Activated CD4-positive, alpha-beta T cell treated with anti-CD3 and anti-CD28 coated beads for 36 hours (primary cell): ENCODE measurements at regions not wholly inside any gene's neighbourhood (a gene's known extent, or its start where the extent isn't known, plus 50 kb on each side); places are given as distances from the start of the nearest gene placed in this dataset.

ENCODE experiments used
- ATAC-seq: fragments of 200-7000 bp; cut with Tn5 transposase; one replicate; pipeline ENCODE4 v1.10.0; 2021; ENCODE audit warnings: mild to moderate bottlenecking, moderate library complexity
- CTCF ChIA-PET: fragments of 350-600 bp; sonication (Branson Sonifier 250); formaldehyde crosslinking; loops from one replicate; lab custom pipeline; 2021; ENCODE audit warnings: antibody characterized with exemption; lab: Charles Lee
- POLR2A ChIA-PET: fragments of 350-600 bp; sonication (Branson Sonifier 250); formaldehyde crosslinking; loops from one replicate; lab custom pipeline; 2021; ENCODE audit warnings: antibody characterized with exemption, inconsistent platforms; lab: Charles Lee
- DNase-seq: peaks from one replicate; pipeline ENCODE4 v3.0.0-alpha.2; 2020
- H3K27ac Mint-ChIP-seq: one replicate; pipeline ENCODE4 v1.8.0; 2021; ENCODE audit warnings: mixed read lengths
- H3K27me3 Mint-ChIP-seq: one replicate; pipeline ENCODE4 v1.8.0; 2021; ENCODE audit warnings: mixed read lengths
- H3K36me3 Mint-ChIP-seq: one replicate; pipeline ENCODE4 v1.8.0; 2021; ENCODE audit warnings: low read depth, mixed read lengths
- H3K4me1 Mint-ChIP-seq: one replicate; pipeline ENCODE4 v1.8.0; 2021; ENCODE audit warnings: mixed read lengths
- H3K4me3 Mint-ChIP-seq: one replicate; pipeline ENCODE4 v1.8.0; 2021; ENCODE audit warnings: mild to moderate bottlenecking, moderate library complexity, mixed read lengths
- H3K9me3 Mint-ChIP-seq: one replicate; pipeline ENCODE4 v1.8.0; 2021; ENCODE audit warnings: low read depth, mixed read lengths
- intact Hi-C, 2 experiments: fragments of 100-400 bp; cut with DNase I in 1 of 2; cut with micrococcal nuclease in 1 of 2; formaldehyde crosslinking; loops; one replicate each; pipeline versions ENCODE4 v1.14.2 to v1.15.1; 2022 to 2024; cut with DNase I, micrococcal nuclease

DNA sequence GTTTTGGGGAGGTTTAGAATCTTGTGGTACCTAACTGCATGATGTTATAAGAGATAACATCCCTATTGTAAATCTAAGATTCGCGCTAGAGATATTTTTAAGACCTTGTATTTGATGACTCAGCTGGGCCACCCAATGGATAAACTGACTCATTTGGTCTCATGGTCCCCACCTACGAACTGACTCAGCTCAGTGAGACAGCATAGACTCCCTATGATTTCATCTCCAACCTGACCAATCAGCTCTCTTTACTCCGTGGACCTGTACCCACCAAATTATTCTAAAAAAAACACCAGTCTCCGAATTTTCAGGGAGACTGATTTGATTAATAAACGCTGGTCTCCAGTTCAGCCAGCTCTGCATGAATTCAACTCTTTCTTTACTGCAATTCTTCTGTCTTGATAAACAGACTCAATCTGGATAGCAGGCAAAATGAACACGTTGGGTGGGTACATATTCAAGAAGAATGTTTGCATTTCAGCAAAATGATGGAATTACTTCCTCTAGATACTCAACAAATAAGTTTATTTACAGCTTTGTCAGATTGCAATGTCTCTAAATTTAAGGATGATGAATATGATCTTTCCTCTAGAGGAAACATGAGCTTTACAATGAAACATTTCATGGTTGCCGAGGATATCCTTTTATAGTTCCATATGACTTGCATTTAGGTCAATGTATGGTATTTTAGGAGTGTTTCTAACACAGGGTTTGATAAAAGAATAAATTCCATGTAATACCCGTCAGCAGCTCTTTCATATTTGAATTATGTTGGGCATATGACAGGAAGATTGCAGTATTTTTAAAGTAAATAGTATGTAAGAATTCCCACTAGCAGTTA lies 516.6 kb upstream of the RGS18 start:
- Mint-ChIP-seq H3K4me3 (no peak overlapping the region), H3K9me3 (no peaks in the 10 kb centered on the region), H3K36me3 (no peaks in the 10 kb centered on the region), H3K27ac (no peak overlapping the region), H3K27me3 (no peaks in the 10 kb centered on the region), H3K4me1 (no peaks in the 10 kb centered on the region)
- POLR2A ChIA-PET: no interaction called here
- DNase-seq (no peak), ATAC-seq (no peak)
- intact Hi-C loops: no loop called here
- CTCF ChIA-PET: no interaction called here

DNA sequence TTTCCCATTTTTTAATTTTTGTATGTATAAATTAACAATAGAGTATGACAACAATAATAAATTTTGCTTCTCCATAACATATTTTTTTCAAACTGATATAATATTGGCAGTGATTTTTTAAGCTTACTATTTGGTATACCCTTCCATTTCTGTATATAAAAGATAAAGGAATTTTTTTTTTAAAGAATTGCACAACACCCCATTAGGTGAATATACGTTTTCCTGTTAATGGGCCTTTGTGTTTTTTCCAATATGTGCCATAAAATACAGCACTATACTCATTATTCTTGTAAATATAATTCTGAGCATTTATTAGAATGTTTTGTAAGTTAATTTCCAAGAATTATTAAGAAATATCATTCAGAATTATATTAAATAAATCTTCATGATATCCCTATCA lies 515.2 kb upstream of the RGS18 start:
- DNase-seq (no peak), ATAC-seq (no peak)
- Mint-ChIP-seq H3K27me3 (no peaks in the 10 kb centered on the region), H3K4me1 (no peaks in the 10 kb centered on the region), H3K36me3 (no peaks in the 10 kb centered on the region), H3K4me3 (no peak overlapping the region), H3K27ac (no peak overlapping the region), H3K9me3 (no peaks in the 10 kb centered on the region)
- POLR2A ChIA-PET: no interaction called here
- intact Hi-C loops: no loop called here
- CTCF ChIA-PET: no interaction called here

DNA sequence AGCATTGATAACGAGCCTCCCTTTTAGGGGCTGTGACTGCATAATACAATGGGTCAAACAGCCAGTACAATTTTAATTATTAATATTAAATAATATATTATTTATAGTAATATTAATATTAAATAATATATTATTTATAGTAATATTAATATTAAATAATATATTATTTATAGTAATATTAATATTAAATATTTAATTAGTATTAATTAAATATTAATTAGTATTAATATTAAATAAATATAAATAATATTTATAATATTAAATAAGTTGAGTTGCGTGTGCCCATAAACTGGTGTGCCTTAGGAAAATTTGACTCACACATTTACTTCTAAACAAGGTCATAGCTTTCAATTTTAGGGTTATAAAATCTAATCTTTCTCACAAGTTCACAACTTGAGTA lies 509.3 kb upstream of the RGS18 start:
- Mint-ChIP-seq H3K4me1 (no peaks in the 10 kb centered on the region), H3K27me3 (no peaks in the 10 kb centered on the region), H3K9me3 (peaks cover 4% of the 10 kb centered on the region), H3K4me3 (no peak overlapping the region), H3K27ac (no peak overlapping the region), H3K36me3 (no peaks in the 10 kb centered on the region)
- intact Hi-C loops: no loop called here
- CTCF ChIA-PET: no interaction called here
- POLR2A ChIA-PET: no interaction called here
- DNase-seq: no peak
- ATAC-seq: no peak

DNA sequence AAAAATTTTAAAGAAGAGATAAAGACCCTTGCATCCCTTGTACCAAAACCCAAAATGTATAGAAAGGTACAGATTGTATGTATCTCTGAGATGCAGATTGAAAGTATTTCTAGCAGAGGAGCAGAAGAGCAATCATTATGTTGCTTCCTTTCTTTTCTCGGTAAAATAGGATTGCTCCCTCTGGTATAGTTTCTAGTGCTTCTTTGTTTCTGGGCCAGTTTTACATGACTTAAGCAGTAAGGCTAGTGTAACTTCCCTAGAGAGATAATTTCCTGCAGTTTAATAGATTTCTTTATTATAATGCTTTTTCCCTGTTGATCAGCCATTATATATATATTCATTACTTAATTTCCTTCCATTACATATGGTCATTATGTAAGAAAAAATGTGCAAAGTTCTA lies 496.2 kb upstream of the RGS18 start:
- no peaks in the 10 kb centered on the region for H3K9me3 Mint-ChIP-seq
- ChIA-PET CTCF (no interaction called here), POLR2A (no interaction called here)
- ATAC-seq: no peak
- no peaks in the 10 kb centered on the region for H3K4me1 Mint-ChIP-seq
- H3K27me3 Mint-ChIP-seq: no peaks in the 10 kb centered on the region
- no peaks in the 10 kb centered on the region for H3K36me3 Mint-ChIP-seq
- DNase-seq: no peak
- no peak overlapping the region for H3K27ac Mint-ChIP-seq
- H3K4me3 Mint-ChIP-seq: no peak overlapping the region
- intact Hi-C loops: no loop called here

DNA sequence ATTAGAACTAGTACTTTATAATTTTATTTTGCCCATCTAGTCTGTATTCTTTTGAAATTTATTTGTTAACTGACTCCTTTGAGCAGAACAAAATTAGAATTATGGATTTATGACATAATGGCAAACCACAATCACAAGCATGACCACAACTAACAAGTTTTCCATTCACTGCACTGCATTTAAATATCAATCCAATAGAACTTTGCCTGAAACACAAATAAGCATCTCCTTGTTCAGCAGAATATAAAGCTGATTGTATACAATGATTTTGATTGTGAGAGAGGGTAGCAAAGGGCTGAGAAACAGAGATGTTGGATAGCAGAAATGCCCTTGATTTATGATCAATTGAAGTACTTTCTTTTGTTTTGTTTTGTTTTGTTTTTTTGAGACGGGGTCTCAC lies 495.5 kb upstream of the RGS18 start:
- intact Hi-C loops: no loop called here
- CTCF ChIA-PET: no interaction called here
- Mint-ChIP-seq H3K9me3 (no peaks in the 10 kb centered on the region), H3K27ac (no peak overlapping the region), H3K4me3 (no peak overlapping the region), H3K27me3 (no peaks in the 10 kb centered on the region), H3K36me3 (no peaks in the 10 kb centered on the region), H3K4me1 (no peaks in the 10 kb centered on the region)
- no peak for ATAC-seq
- POLR2A ChIA-PET: no interaction called here
- no peak for DNase-seq

DNA sequence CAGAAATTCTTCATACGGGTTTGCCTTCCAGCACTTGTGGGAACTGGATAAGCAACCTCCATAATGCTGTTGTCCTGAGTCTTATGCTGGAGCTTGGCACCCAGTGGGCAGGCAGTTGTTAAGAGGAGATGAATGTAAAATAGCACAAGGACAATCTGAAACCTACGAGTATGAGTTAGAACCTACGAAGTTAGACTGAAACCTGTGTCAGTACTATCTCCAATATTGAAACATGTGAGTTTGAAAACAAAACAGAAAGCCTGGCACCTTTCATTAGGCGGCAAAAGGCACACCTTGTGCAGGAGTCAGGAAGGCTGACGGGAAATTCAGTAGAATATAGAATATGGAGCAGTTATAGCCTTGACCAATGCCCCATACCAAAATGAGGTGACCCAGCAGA lies 489.7 kb upstream of the RGS18 start:
- Mint-ChIP-seq H3K4me1 (no peaks in the 10 kb centered on the region), H3K36me3 (no peaks in the 10 kb centered on the region), H3K27me3 (no peaks in the 10 kb centered on the region), H3K27ac (no peak overlapping the region), H3K4me3 (no peak overlapping the region), H3K9me3 (no peaks in the 10 kb centered on the region)
- ATAC-seq (no peak), DNase-seq (no peak)
- POLR2A ChIA-PET: no interaction called here
- CTCF ChIA-PET: no interaction called here
- intact Hi-C loops: no loop called here

DNA sequence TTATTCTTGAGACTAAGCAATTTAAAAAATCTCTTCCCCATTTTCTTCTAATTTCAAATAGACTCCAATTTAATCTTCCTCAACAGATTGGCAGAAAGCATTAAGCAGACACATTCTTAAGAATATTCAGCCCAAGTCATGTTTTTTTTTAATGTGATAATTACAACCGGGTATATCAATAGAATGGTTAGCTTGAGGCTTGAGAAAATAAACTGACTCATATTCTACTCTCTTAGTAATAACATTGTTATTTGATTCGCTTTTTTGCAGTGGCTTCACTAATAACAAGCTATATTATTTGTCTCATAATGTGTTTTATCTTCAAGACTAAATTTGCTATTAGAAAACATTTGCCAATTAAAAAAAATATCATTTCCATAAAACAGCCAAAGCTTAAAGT lies 488.6 kb upstream of the RGS18 start:
- ATAC-seq: no peak
- ChIA-PET POLR2A (no interaction called here), CTCF (interaction anchor here (0.6 kb wide), 1 partner anchor 986 kb away, joined by 5 read pairs; no protein-coding TSS in a partner anchor)
- H3K36me3 Mint-ChIP-seq: no peaks in the 10 kb centered on the region
- no peak overlapping the region for H3K27ac Mint-ChIP-seq
- no peak for DNase-seq
- no peak overlapping the region for H3K4me3 Mint-ChIP-seq
- H3K4me1 Mint-ChIP-seq: no peaks in the 10 kb centered on the region
- no peaks in the 10 kb centered on the region for H3K9me3 Mint-ChIP-seq
- intact Hi-C loops: no loop called here
- no peaks in the 10 kb centered on the region for H3K27me3 Mint-ChIP-seq

DNA sequence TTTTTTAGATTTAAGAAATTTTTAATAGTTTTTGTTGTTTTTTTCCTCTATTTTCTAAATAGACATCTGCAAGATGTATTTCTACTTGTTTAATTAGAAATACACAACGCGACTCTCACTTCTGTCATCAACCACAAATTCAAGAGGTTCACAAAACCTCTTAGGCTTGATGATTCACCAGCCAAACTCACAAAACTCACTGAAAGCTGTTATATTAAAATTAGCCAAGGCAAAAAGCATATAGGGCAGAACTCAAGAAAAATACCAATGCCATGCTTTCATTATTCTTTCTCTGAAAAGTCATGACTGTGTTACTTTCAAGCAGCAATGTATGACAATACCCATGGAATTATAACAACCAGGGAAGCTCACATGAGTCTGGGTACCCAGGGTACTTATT lies 487.0 kb upstream of the RGS18 start:
- no peaks in the 10 kb centered on the region for H3K4me1 Mint-ChIP-seq
- no peaks in the 10 kb centered on the region for H3K36me3 Mint-ChIP-seq
- DNase-seq (no peak), ATAC-seq (no peak)
- ChIA-PET CTCF (no interaction called here), POLR2A (no interaction called here)
- intact Hi-C loops: no loop called here
- no peak overlapping the region for H3K27ac Mint-ChIP-seq
- H3K4me3 Mint-ChIP-seq: no peak overlapping the region
- no peaks in the 10 kb centered on the region for H3K9me3 Mint-ChIP-seq
- H3K27me3 Mint-ChIP-seq: no peaks in the 10 kb centered on the region

DNA sequence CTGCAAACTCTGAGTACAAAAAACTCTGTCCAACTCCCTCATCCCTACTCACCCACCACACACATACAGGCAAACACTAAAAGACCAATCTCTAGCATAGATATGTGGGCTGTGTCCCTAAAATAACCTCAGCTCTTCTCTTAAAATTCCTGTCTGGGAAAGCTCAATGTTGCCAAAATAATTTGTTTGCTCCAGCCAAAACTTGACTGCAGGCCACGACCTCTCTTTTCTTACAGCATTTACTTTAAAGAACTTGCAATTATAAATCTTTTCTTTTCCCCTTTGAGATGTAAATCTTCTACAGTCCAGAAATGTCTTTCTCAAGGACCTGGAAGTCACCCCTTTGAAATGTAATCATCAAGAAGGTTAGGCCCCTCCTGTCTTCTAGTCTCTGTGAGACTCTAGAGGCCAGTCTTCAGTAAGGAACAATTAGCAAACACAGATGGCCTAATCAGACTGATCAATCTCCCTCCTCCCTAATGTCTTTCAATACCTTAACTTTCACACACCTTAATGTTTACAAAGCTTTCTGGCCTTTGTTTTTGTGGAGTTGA lies 483.6 kb upstream of the RGS18 start:
- ChIA-PET POLR2A (no interaction called here), CTCF (no interaction called here)
- no peak overlapping the region for H3K4me3 Mint-ChIP-seq
- H3K27ac Mint-ChIP-seq: no peak overlapping the region
- no peak for DNase-seq
- no peaks in the 10 kb centered on the region for H3K9me3 Mint-ChIP-seq
- ATAC-seq: no peak
- no peaks in the 10 kb centered on the region for H3K36me3 Mint-ChIP-seq
- intact Hi-C loops: no loop called here
- no peaks in the 10 kb centered on the region for H3K4me1 Mint-ChIP-seq
- no peaks in the 10 kb centered on the region for H3K27me3 Mint-ChIP-seq

DNA sequence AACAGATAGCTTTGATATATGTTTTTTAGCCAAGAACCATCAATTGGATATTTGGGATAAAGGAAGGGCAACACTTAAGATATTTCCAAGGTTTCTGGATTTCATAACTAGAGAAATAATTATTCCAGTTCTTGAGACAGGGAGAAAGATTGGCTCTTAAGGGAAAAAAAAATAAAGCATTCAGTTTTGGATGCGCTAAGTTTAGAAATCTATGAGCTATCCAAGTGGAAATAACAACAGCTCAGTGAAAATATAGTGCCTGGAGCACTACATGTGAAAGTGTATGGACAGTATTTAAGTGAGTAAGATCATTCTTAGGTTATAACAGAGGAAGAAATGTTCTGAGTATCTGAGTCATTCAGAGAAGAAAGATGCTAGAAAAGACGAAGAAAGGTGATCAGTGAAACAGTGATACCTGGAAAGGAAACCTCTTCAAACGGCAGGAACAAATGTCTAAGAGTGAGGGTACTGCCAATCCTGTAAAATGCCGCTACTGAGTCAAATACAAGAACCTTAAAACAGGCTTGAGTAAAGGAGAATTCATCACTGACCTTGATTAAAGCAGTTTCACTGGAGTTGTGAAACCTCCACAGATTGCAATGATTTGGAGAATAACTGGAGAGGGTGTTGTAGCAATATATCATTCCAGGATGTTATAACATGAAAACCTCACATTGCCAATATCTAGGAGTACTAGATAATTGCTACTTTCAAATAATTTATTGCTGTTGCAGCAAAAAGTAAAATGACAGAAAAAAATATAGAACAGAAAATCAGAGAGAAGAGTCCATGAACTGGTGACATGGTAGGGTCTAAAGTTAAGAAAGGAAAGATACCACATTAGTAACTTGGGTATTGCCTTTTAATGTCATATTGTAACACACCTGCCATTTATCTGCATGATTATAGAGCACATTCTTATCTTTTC lies 482.1 kb upstream of the RGS18 start:
- no peak for DNase-seq
- no peak for ATAC-seq
- no peaks in the 10 kb centered on the region for H3K27me3 Mint-ChIP-seq

DNA sequence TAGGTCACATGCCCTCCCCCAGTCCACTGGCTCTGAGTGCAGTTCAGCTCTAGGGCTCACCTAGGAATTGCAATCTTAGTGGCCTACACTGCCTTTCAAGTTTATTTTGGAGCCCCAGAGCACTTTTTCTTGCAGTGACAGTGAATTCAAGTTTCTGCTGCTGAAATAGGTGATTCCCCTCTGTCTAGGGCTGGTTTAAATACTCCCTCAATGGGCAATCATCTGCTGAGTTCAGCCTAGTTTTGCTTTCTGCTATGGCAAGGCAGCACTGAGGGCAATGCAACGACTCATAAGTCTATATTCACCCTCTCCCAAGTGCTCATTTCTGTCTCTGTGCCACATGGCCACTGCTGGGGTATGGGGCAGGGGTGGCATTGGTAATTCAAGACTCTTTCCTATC lies 472.6 kb upstream of the RGS18 start:
- H3K4me3 Mint-ChIP-seq: no peak overlapping the region
- intact Hi-C loops: no loop called here
- no peaks in the 10 kb centered on the region for H3K4me1 Mint-ChIP-seq
- DNase-seq: no peak
- no peaks in the 10 kb centered on the region for H3K27me3 Mint-ChIP-seq
- no peak for ATAC-seq
- no peak overlapping the region for H3K27ac Mint-ChIP-seq
- POLR2A ChIA-PET: no interaction called here
- no peaks in the 10 kb centered on the region for H3K36me3 Mint-ChIP-seq
- CTCF ChIA-PET: no interaction called here
- no peaks in the 10 kb centered on the region for H3K9me3 Mint-ChIP-seq

More for the DNA sequence above, 482.1 kb upstream of the RGS18 start:
- Mint-ChIP-seq H3K4me1 (no peaks in the 10 kb centered on the region), H3K27ac (no peak overlapping the region), H3K4me3 (no peak overlapping the region), H3K9me3 (peaks cover 2% of the 10 kb centered on the region), H3K36me3 (no peaks in the 10 kb centered on the region)
- ChIA-PET POLR2A (no interaction called here), CTCF (interaction anchor here (0.7 kb wide), 1 partner anchor 387 kb away, joined by 3 read pairs; no protein-coding TSS in a partner anchor)
- intact Hi-C loops: no loop called here

DNA sequence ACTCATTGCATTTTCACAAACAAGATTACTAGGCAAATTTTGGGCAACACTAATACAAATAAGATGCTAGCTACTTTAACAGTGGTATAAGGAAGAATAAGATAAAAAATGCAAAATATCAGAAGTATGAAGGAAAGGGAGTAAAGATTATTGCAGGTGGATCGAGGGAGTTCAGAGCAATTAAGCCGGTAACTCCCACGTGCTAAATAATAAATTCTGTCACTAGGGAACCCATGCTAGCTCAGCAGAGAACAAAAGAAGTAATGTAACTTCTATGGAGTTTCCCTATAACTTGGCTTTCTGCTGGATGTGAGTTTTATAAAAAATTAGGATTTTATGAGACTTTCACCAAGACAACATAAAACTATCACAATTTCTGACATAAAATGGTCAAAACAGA lies 470.5 kb upstream of the RGS18 start:
- Mint-ChIP-seq H3K27ac (no peak overlapping the region), H3K4me1 (no peaks in the 10 kb centered on the region), H3K4me3 (no peak overlapping the region), H3K36me3 (no peaks in the 10 kb centered on the region), H3K27me3 (no peaks in the 10 kb centered on the region), H3K9me3 (no peaks in the 10 kb centered on the region)
- no peak for DNase-seq
- ATAC-seq: no peak
- ChIA-PET POLR2A (no interaction called here), CTCF (no interaction called here)
- intact Hi-C loops: no loop called here
